SK-N-SH (cell line): ENCODE measurements at regions not wholly inside any gene's neighbourhood (a gene's known extent, or its start where the extent isn't known, plus 50 kb on each side); places are given as distances from the start of the nearest gene placed in this dataset.

Experiments used
- CTCF ChIA-PET: fragments of 300-600, 350-600 bp; formaldehyde crosslinking; extraction: SDS; loops from one replicate; lab custom pipeline; 2021; lab: Yijun Ruan, JAX
- POLR2A ChIA-PET: fragments of 350-600 bp; sonication (Branson Sonifier 250); formaldehyde crosslinking; extraction: SDS; loops from one replicate; lab custom pipeline; 2020; ENCODE audit warnings: antibody characterized with exemption, inconsistent platforms; lab: Yijun Ruan, JAX
- DNase-seq: peaks from one replicate; pipeline ENCODE4 v3.0.0; 2012
- H2AFZ ChIP-seq: fragments of 200-600 bp; sonication (generic); 2 replicates; pipeline ENCODE4 v1.8.1; 2016; ENCODE audit warnings: antibody characterized with exemption, mild to moderate bottlenecking, low read depth
- H3F3A ChIP-seq: fragments of 200-600 bp; sonication (generic); replicated peaks from 2 replicates; pipeline ENCODE3; 2016; ENCODE audit warnings: antibody characterized with exemption, mild to moderate bottlenecking; ENCODE audit not compliant: insufficient read depth
- H3K27ac ChIP-seq, 2 experiments: fragments of 200-500 bp in 1 of 2; fragments of 200-600 bp in 1 of 2; sonication (Bioruptor generic) in 1 of 2; sonication (generic), shearing (Covaris generic) in 1 of 2; 2 replicates each; pipeline versions ENCODE4 v1.5.1 to v1.6.1; 2014 to 2016; ENCODE audit warnings: low read depth in 2 of 2, inconsistent platforms in 1 of 2, low read length in 1 of 2, mild to moderate bottlenecking in 1 of 2, mixed read lengths in 1 of 2
- H3K27me3 ChIP-seq: fragments of 200-600 bp; sonication (generic), shearing (Covaris generic); 2 replicates; pipeline ENCODE4 v1.6.1; 2016; ENCODE audit warnings: mixed run types; ENCODE audit not compliant: insufficient read depth
- H3K36me3 ChIP-seq, 2 experiments: fragments of 200-500 bp in 1 of 2; fragments of 200-600 bp in 1 of 2; sonication (Bioruptor generic) in 1 of 2; sonication (generic) in 1 of 2; replicated peaks in 1 of 2; 2 replicates each; pipeline versions ENCODE3 to v1.5.1; 2014 to 2016; ENCODE audit warnings: low read length in 1 of 2, mild to moderate bottlenecking in 1 of 2; ENCODE audit not compliant: insufficient read depth in 2 of 2, control insufficient read depth in 1 of 2
- H3K4me1 ChIP-seq, 2 experiments: fragments of 200-500 bp in 1 of 2; fragments of 200-600 bp in 1 of 2; sonication (Bioruptor generic) in 1 of 2; sonication (generic), shearing (Covaris generic) in 1 of 2; 2 replicates each; pipeline versions ENCODE4 v1.5.1 to v1.6.1; 2014 to 2016; ENCODE audit warnings: low read depth in 1 of 2, low read length in 1 of 2, mixed run types in 1 of 2; ENCODE audit not compliant: insufficient read depth in 2 of 2, control insufficient read depth in 1 of 2
- H3K4me2 ChIP-seq: fragments of 200-600 bp; sonication (generic), shearing (Covaris generic); 2 replicates; pipeline ENCODE4 v1.6.1; 2017; ENCODE audit warnings: mixed run types
- H3K4me3 ChIP-seq, 2 experiments: fragments of 200-500 bp in 1 of 2; fragments of 200-600 bp in 1 of 2; sonication (Bioruptor generic) in 1 of 2; sonication (generic), shearing (Covaris generic) in 1 of 2; 2 replicates each; pipeline versions ENCODE4 v1.5.1 to v1.8.1; 2014 to 2016; ENCODE audit warnings: low read depth in 2 of 2, inconsistent platforms in 1 of 2, low read length in 1 of 2, mild to moderate bottlenecking in 1 of 2, mixed read lengths in 1 of 2, moderate library complexity in 1 of 2
- H3K79me2 ChIP-seq: fragments of 200-600 bp; sonication (generic); 2 replicates; pipeline ENCODE4 v1.8.1; 2017; ENCODE audit warnings: mild to moderate bottlenecking; ENCODE audit not compliant: insufficient read depth
- H3K9ac ChIP-seq: fragments of 200-600 bp; sonication (generic); 2 replicates; pipeline ENCODE4 v1.6.1; 2017; ENCODE audit warnings: mixed run types
- H3K9me2 ChIP-seq: fragments of 200-600 bp; sonication (generic); 2 replicates; pipeline ENCODE4 v1.6.1; 2017; ENCODE audit warnings: mixed run types
- H3K9me3 ChIP-seq: fragments of 200-600 bp; sonication (generic); 2 replicates; pipeline ENCODE4 v1.6.1; 2017; ENCODE audit warnings: mixed run types, mild to moderate bottlenecking, moderate library complexity
- H4K20me1 ChIP-seq: fragments of 200-600 bp; sonication (generic); 2 replicates; pipeline ENCODE4 v1.6.1; 2017; ENCODE audit warnings: mild to moderate bottlenecking, mixed run types; ENCODE audit not compliant: insufficient read depth
- ELF1 ChIP-seq: IDR thresholded peaks from 2 replicates; pipeline ENCODE4 v1.4.0; 2012
- EP300 ChIP-seq, 2 experiments: IDR thresholded peaks; 2 replicates each; pipeline versions ENCODE4 v1.4.0 to v1.6.1; 2012; ENCODE audit warnings: borderline replicate concordance in 1 of 2, low read depth in 1 of 2, low read length in 1 of 2
- GATA2 ChIP-seq: sonication (generic); formaldehyde crosslinking; IDR thresholded peaks from 2 replicates; pipeline ENCODE4 v1.5.0; 2020; ENCODE audit warnings: mild to moderate bottlenecking, missing genetic modification reagents
- MXI1 ChIP-seq: IDR thresholded peaks from 2 replicates; pipeline ENCODE4 v1.6.1; 2012; ENCODE audit warnings: mild to moderate bottlenecking, low read depth, low read length, improper control_type of control experiment
- NRF1 ChIP-seq: IDR thresholded peaks from 2 replicates; pipeline ENCODE4 v1.6.1; 2012; ENCODE audit warnings: low read depth, mild to moderate bottlenecking, low read length
- RFX5 ChIP-seq: IDR thresholded peaks from 2 replicates; pipeline ENCODE4 v1.6.1; 2012; ENCODE audit warnings: mild to moderate bottlenecking, improper control_type of control experiment, low read length
- SIN3A ChIP-seq: IDR thresholded peaks from 2 replicates; pipeline ENCODE4 v1.6.1; 2012; ENCODE audit warnings: low read depth, mild to moderate bottlenecking, low read length, moderate library complexity, borderline replicate concordance
- TAF1 ChIP-seq: IDR thresholded peaks from 2 replicates; pipeline ENCODE4 v1.6.1; 2012; ENCODE audit warnings: low read depth, mild to moderate bottlenecking, low read length, moderate library complexity, borderline replicate concordance
- TEAD4 ChIP-seq: IDR thresholded peaks from 2 replicates; pipeline ENCODE4 v1.4.0; 2012; ENCODE audit warnings: mild to moderate bottlenecking, borderline replicate concordance; ENCODE audit not compliant: insufficient read depth
- WGBS: methylation state at CpG from one replicate; pipeline ENCODE4 v1.1.6; 2017; ENCODE audit warnings: low lambda C conversion rate; 5-methylcytosine and 5-hydroxymethylcytosine counted together
- TF ChIP-seq, protein P1 (sequence below): IDR thresholded peaks from 2 replicates; pipeline ENCODE4 v1.4.0; 2012; ENCODE audit warnings: low read depth
- TF ChIP-seq, protein P2 (sequence below): IDR thresholded peaks from 2 replicates; pipeline ENCODE4 v1.4.0; 2012; ENCODE audit warnings: low read depth, borderline replicate concordance

DNA sequence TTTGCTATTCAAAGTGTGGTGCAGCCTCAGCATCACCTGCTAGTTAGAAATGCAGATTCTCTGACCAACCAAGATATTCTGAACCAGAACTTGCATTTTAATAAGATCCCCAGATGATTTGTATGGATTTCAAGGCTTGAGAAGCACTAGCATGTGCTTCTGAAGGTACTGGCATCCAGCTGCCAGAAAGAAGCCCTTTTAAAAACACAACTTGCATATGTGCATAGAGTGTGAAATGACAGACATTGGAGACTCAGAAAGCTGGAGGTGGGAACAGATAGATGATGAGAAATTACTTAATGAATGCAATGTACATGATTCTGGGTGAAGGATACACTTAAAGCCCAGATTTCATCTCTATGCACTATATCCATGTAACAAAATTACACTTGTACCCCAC, 409.3 kb upstream of the SPTLC3 start:
- no peaks in the 10 kb centered on the region for H3K4me1 ChIP-seq
- no peak for DNase-seq
- H2AFZ ChIP-seq = no peak overlapping the region
- no peaks in the 10 kb centered on the region for H3K9me2 ChIP-seq
- no peaks in the 10 kb centered on the region for H3K27me3 ChIP-seq
- no peaks in the 10 kb centered on the region for H4K20me1 ChIP-seq
- H3K9me3 ChIP-seq = no peaks in the 10 kb centered on the region
- no peak overlapping the region for H3K27ac ChIP-seq
- no peaks in the 10 kb centered on the region for H3F3A ChIP-seq
- H3K4me3 ChIP-seq = no peak overlapping the region
- TF ChIP-seq SIN3A = no peak
- no peak for TF ChIP-seq EP300 (IDR thresholded peaks at IDR 0.05; ENCODE audit: borderline replicate concordance in 1 of 2, low read depth in 1 of 2, low read length in 1 of 2)
- TF ChIP-seq NRF1 = no peak
- no peak overlapping the region for H3K9ac ChIP-seq
- H3K36me3 ChIP-seq = no peaks in the 10 kb centered on the region
- no peaks in the 10 kb centered on the region for H3K79me2 ChIP-seq
- CTCF ChIA-PET = no interaction called here
- POLR2A ChIA-PET = no interaction called here
- no peak overlapping the region for H3K4me2 ChIP-seq

DNA sequence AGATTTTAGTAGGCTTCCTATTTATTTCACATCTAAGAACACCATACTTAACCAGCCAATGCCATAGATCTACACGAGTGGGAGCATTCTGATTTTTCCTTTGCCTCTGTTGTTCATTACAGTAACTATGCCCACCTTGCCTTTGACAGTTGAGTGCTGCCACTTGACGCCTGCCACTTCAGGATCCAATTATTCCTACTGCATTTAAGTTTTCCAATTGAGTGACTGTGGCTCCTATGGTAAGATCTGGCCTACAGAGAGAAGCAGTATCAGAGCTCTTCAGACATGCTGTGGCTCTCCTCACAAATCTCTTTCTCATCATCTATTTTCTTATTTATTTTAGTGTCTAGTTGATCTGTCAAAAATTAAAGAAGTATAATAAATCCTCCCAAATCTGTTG, 403.0 kb upstream of the SPTLC3 start:
- H3K4me1 ChIP-seq = no peaks in the 10 kb centered on the region; a peak in 1 of 4 replicates
- H3K9me2 ChIP-seq = no peaks in the 10 kb centered on the region
- ChIA-PET CTCF (no interaction called here), POLR2A (no interaction called here)
- no peaks in the 10 kb centered on the region for H3F3A ChIP-seq
- WGBS = 9% methylated on average over 2 of the region's 2 CpGs
- DNase-seq = no peak
- no peaks in the 10 kb centered on the region for H3K9me3 ChIP-seq
- no peak overlapping the region for H3K27ac ChIP-seq
- H3K36me3 ChIP-seq = no peaks in the 10 kb centered on the region
- TF ChIP-seq SIN3A (no peak), ELF1 (no peak), GATA2 (CRISPR knock-in tag) (no peak)
- no peak overlapping the region for H3K4me2 ChIP-seq
- no peak overlapping the region for H3K4me3 ChIP-seq
- H3K9ac ChIP-seq = no peak overlapping the region
- H2AFZ ChIP-seq = no peak overlapping the region
- no peaks in the 10 kb centered on the region for H3K79me2 ChIP-seq
- no peaks in the 10 kb centered on the region for H3K27me3 ChIP-seq
- no peaks in the 10 kb centered on the region for H4K20me1 ChIP-seq

DNA sequence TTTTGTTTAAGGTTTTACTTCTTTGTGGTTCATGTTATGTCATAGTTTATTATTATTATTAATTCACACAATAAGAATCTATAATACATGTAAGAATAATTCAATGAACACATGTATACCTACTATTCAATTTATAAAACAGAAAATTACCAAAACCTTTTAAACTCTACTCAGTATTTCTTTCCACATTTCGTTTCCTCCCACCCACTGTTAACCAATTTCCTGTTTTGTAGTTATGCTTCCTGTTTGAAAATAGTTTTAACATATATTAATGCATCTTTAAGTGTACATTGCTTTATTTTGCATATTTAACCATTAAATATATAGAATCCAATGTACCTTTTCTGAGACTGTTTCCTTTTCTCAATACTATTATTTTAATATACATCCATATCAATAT, 397.9 kb upstream of the SPTLC3 start:
- no peak overlapping the region for H3K4me3 ChIP-seq
- no peak for DNase-seq
- 9% methylated on average over 1 of the region's 1 CpG for WGBS

More for the DNA sequence above, 397.9 kb upstream of the SPTLC3 start:
- ChIA-PET POLR2A (no interaction called here), CTCF (no interaction called here)
- H3K27ac ChIP-seq = no peak overlapping the region
- no peaks in the 10 kb centered on the region for H3K9me2 ChIP-seq
- no peak overlapping the region for H3K9ac ChIP-seq
- no peaks in the 10 kb centered on the region for H4K20me1 ChIP-seq
- H3K27me3 ChIP-seq = no peaks in the 10 kb centered on the region
- no peaks in the 10 kb centered on the region for H3K79me2 ChIP-seq
- no peaks in the 10 kb centered on the region for H3K36me3 ChIP-seq
- no peak overlapping the region for H2AFZ ChIP-seq
- H3K4me1 ChIP-seq = peaks cover 0 to 4% of the 10 kb centered on the region in 2 experiments; a peak in 1 of 4 replicates
- no peak overlapping the region for H3K4me2 ChIP-seq
- H3K9me3 ChIP-seq = no peaks in the 10 kb centered on the region; the same call in 1 of the 2 replicates
- TF ChIP-seq RFX5 = no peak
- no peak for TF ChIP-seq TAF1
- TF ChIP-seq, protein P1, sequence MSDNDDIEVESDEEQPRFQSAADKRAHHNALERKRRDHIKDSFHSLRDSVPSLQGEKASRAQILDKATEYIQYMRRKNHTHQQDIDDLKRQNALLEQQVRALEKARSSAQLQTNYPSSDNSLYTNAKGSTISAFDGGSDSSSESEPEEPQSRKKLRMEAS = no peak
- no peak for TF ChIP-seq MXI1
- TF ChIP-seq, protein P2, sequence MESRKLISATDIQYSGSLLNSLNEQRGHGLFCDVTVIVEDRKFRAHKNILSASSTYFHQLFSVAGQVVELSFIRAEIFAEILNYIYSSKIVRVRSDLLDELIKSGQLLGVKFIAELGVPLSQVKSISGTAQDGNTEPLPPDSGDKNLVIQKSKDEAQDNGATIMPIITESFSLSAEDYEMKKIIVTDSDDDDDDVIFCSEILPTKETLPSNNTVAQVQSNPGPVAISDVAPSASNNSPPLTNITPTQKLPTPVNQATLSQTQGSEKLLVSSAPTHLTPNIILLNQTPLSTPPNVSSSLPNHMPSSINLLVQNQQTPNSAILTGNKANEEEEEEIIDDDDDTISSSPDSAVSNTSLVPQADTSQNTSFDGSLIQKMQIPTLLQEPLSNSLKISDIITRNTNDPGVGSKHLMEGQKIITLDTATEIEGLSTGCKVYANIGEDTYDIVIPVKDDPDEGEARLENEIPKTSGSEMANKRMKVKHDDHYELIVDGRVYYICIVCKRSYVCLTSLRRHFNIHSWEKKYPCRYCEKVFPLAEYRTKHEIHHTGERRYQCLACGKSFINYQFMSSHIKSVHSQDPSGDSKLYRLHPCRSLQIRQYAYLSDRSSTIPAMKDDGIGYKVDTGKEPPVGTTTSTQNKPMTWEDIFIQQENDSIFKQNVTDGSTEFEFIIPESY = no peak
- TF ChIP-seq ELF1 = no peak
- TF ChIP-seq TEAD4 = no peak
- H3F3A ChIP-seq = no peaks in the 10 kb centered on the region
